Gastroesophageal sphincter (tissue), 4 donors: ENCODE measurements at regions not wholly inside any gene's neighbourhood (a gene's known extent, or its start where the extent isn't known, plus 50 kb on each side); places are given as distances from the start of the nearest gene placed in this dataset.
"Not testable (repeated sequence)": the region's sequence is repeated elsewhere in the genome, so short reads cannot be mapped to it uniquely, and the experiment has no call there.

Experiments used
- ATAC-seq: fragments of 150-250 bp; one replicate; pipeline ENCODE4 v1.9.1; 2016; ENCODE audit warnings: mild to moderate bottlenecking, moderate library complexity
- H3K27ac ChIP-seq, 4 donors: fragments of 200-600 bp; sonication (generic) in 3 of 4; 1 replicate in 3 of 4; 2 replicates in 1 of 4; pipeline ENCODE4 v1.5.1; 2016 to 2019
- H3K27me3 ChIP-seq: fragments of 200-600 bp; sonication (generic); one replicate; pipeline ENCODE4 v1.5.1; 2019
- H3K36me3 ChIP-seq, 2 donors: fragments of 200-600 bp; sonication (generic); one replicate each; pipeline ENCODE4 v1.5.1; 2019; ENCODE audit warnings: control low read depth in 1 of 2
- H3K4me1 ChIP-seq, 3 donors: fragments of 200-600 bp; sonication (generic); 1 replicate in 2 of 3; 2 replicates in 1 of 3; pipeline ENCODE4 v1.5.1; 2016 to 2019; ENCODE audit warnings: control low read depth in 2 of 3
- H3K4me3 ChIP-seq, 2 donors: fragments of 200-600 bp; sonication (generic); one replicate each; pipeline ENCODE4 v1.5.1; 2019; ENCODE audit warnings: mild to moderate bottlenecking in 1 of 2, moderate library complexity in 1 of 2
- H3K9me3 ChIP-seq, 3 donors: fragments of 200-600 bp; sonication (generic); one replicate each; pipeline ENCODE4 v1.5.1; 2017 to 2019; ENCODE audit warnings: control low read depth in 2 of 3
- EP300 ChIP-seq: sonication (generic); formaldehyde crosslinking; IDR thresholded peaks from one replicate; pipeline ENCODE4 v1.6.1; 2017; ENCODE audit warnings: antibody characterized with exemption, mild to moderate bottlenecking
- POLR2A ChIP-seq, 2 donors: fragments of 450-650 bp; IDR thresholded peaks; one replicate each; pipeline ENCODE4 v1.6.1; 2017; ENCODE audit warnings: antibody characterized with exemption in 2 of 2, mild to moderate bottlenecking in 2 of 2, moderate library complexity in 1 of 2
- POLR2AphosphoS5 ChIP-seq: sonication (generic); formaldehyde crosslinking; IDR thresholded peaks from one replicate; pipeline ENCODE4 v1.6.1; 2017; ENCODE audit warnings: antibody characterized with exemption
- WGBS, 2 donors: methylation state at CpG; one replicate each; pipeline ENCODE4 v1.1.5; 2018; ENCODE audit warnings: low coverage in 1 of 2; 5-methylcytosine and 5-hydroxymethylcytosine counted together
- TF ChIP-seq, protein P1 (sequence below), 4 experiments: fragments of 200-600 bp in 2 of 4; fragments of 450-650 bp in 2 of 4; sonication (generic) in 1 of 4; IDR thresholded peaks; one replicate each; pipeline ENCODE4 v1.5.1; 2017 to 2019; ENCODE audit warnings: antibody characterized with exemption in 4 of 4, mild to moderate bottlenecking in 2 of 4, moderate library complexity in 2 of 4

DNA sequence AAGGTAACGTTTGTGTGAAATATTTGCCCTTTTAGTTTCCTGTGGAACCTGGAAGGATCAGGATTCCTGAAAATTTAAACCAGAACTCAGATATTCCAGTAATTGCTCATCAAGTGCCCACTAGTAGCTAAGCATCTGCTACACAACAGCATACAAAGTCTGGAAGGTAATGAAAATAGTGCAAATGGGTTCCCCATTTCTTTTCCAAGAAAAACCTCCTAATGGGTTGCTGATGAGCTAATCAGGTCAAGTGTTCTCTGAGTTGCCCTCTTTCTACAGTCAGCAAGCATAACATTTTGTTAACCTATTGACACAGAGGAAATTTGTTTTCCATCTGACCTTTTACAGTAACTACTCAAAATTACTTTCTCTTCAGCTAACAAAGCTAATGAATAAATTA, 83.6 kb upstream of the PMCH start:
- TF ChIP-seq POLR2AphosphoS5 = no peak
- Histone ChIP-seq H3K27ac (no peak overlapping the region), H3K4me3 (no peak overlapping the region), H3K27me3 (no peaks in the 10 kb centered on the region), H3K9me3 (peaks cover 0 to 1% (median 0%) of the 10 kb centered on the region in 3 donors), H3K4me1 (no peaks in the 10 kb centered on the region), H3K36me3 (no peaks in the 10 kb centered on the region)
- ATAC-seq = no peak
- WGBS, 2 donors = 38 to 53% methylated on average over 1 of the region's 1 CpG

DNA sequence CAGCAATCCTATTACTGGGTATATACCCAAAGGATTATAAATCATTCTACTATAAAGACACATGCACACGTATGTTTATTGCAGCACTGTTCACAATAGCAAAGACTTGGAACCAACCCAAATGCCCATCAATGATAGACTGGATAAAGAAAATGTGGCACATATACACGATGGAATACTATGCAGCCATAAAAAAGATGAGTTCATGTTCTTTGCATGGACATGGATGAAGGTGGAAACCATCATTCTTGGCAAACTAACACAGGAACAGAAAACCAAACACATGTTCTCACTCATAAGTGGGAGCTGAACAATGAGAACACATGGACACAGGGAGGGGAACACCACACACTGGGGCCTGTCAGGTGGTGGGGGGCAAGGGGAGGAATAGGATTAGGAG, 58.1 kb upstream of the PMCH start:
- H3K27me3 ChIP-seq, ATAC-seq, H3K4me3 ChIP-seq, H3K4me1 ChIP-seq, H3K36me3 ChIP-seq, H3K9me3 ChIP-seq, H3K27ac ChIP-seq: not testable (repeated sequence)
- WGBS, 2 donors = 83 to 95% methylated on average over 2 of the region's 2 CpGs

DNA sequence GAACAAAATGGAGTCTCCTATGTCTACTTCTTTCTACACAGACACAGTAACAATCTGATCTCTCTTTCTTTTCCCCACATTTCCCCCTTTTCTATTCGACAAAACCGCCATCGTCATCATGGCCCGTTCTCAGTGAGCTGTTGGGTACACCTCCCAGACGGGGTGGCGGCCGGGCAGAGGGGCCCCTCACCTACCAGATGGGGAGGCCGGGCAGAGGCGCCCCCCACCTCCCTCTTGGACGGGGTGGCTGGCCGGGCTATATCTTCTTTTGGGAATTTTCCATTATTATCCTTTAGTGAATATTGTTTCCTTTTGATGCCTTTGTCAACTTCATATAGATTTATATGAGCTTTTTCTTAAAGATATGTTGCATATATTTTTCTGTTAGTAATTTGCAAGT, 53.4 kb upstream of the PMCH start:
- ATAC-seq, H3K36me3 ChIP-seq, H3K4me1 ChIP-seq, H3K4me3 ChIP-seq, H3K27ac ChIP-seq, H3K27me3 ChIP-seq, H3K9me3 ChIP-seq: not testable (repeated sequence)
- WGBS, 2 donors = 92 to 97% methylated on average over 6 to 11 of the region's 11 CpGs

DNA sequence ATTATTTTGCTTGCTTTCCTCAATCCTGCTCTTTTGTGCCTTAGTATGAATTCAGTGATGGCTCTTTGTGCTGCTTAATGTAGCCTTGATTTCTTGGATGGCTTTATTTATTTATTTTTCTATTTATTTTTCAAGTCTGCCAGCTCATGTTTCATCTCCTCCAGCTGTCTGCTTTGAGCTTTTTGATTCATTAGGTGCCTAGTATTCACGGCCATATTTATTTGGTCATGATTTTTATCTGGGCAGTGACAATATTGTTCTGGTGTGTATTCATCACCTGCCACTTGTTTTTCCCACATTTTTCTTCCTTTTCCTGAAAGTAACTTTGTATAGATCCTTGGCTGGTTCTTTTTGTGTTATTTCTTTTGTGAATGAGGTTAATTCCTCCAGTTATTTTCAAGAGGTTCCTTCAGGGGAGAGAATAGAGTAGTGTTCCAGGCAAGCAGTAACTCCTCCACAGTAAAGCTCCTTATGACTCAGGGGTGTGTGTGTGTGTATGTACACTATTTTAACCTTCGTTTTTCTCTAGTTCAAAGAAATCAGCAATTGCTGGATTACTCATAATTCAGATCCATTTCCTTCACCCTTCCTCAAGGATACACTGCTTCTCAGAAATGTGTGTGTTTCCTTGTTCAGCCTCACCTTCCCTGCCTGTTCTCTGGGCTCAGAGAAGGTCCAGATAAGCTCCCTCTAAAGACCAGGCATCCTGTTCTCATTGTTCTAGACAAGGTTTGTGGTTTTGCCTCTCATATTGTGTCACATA, 51.6 kb upstream of the PMCH start:
- no peak for ATAC-seq
- Histone ChIP-seq H3K4me1 (no peaks in the 10 kb centered on the region), H3K9me3 (no peaks in the 10 kb centered on the region), H3K36me3 (no peaks in the 10 kb centered on the region), H3K4me3 (no peak overlapping the region), H3K27me3 (no peaks in the 10 kb centered on the region), H3K27ac (no peak overlapping the region)
- 20 to 40% methylated on average over 2 of the region's 2 CpGs for WGBS, 2 donors
- TF ChIP-seq POLR2A (IDR thresholded peaks at IDR 0.05) = no peak
- TF ChIP-seq POLR2AphosphoS5 = no peak
- TF ChIP-seq, protein P1, sequence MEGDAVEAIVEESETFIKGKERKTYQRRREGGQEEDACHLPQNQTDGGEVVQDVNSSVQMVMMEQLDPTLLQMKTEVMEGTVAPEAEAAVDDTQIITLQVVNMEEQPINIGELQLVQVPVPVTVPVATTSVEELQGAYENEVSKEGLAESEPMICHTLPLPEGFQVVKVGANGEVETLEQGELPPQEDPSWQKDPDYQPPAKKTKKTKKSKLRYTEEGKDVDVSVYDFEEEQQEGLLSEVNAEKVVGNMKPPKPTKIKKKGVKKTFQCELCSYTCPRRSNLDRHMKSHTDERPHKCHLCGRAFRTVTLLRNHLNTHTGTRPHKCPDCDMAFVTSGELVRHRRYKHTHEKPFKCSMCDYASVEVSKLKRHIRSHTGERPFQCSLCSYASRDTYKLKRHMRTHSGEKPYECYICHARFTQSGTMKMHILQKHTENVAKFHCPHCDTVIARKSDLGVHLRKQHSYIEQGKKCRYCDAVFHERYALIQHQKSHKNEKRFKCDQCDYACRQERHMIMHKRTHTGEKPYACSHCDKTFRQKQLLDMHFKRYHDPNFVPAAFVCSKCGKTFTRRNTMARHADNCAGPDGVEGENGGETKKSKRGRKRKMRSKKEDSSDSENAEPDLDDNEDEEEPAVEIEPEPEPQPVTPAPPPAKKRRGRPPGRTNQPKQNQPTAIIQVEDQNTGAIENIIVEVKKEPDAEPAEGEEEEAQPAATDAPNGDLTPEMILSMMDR (IDR thresholded peaks at IDR 0.05) = no peak
- TF ChIP-seq EP300 = no peak
